ENCODE measurements at regions not wholly inside any gene's neighbourhood (a gene's known extent, or its start where the extent isn't known, plus 50 kb on each side); places are given as distances from the start of the nearest gene placed in this dataset.

DNA sequence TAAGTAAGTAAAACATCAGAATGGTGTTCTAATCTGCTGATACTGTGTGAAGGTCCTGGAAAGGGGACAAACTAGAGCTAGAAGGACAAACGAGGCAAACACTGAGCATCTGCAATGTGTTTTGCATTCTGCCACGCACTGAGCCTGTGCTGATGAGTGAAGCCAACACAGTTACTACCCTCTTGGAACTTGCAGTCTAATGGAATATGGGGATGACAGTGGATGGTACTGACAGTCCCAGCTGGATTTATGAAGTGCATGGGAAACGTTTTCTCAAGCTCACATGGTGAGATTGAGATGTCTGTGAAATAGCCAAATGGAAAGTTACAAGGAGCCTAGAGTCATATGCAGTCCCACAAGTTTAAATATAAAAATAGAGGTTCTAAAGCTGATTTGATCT lies 86.6 kb downstream of the FOXB1 start:
- TF ChIP-seq, protein P1, sequence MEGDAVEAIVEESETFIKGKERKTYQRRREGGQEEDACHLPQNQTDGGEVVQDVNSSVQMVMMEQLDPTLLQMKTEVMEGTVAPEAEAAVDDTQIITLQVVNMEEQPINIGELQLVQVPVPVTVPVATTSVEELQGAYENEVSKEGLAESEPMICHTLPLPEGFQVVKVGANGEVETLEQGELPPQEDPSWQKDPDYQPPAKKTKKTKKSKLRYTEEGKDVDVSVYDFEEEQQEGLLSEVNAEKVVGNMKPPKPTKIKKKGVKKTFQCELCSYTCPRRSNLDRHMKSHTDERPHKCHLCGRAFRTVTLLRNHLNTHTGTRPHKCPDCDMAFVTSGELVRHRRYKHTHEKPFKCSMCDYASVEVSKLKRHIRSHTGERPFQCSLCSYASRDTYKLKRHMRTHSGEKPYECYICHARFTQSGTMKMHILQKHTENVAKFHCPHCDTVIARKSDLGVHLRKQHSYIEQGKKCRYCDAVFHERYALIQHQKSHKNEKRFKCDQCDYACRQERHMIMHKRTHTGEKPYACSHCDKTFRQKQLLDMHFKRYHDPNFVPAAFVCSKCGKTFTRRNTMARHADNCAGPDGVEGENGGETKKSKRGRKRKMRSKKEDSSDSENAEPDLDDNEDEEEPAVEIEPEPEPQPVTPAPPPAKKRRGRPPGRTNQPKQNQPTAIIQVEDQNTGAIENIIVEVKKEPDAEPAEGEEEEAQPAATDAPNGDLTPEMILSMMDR (IDR thresholded peaks at IDR 0.05; ENCODE audit: extremely low read depth in 1 of 2, insufficient read depth in 1 of 2, low read depth in 1 of 2, low read length in 2 of 2): no peak
- TF ChIP-seq GATA2 (IDR thresholded peaks at IDR 0.05; ENCODE audit: insufficient read depth, insufficient read length, low read depth, low read length) (no peak), POLR2A (IDR thresholded peaks at IDR 0.05; ENCODE audit: low read depth, low read length) (no peak), POLR2AphosphoS5 (IDR thresholded peaks at IDR 0.05; ENCODE audit: insufficient read depth, low read depth, low read length) (no peak), EZH2 (IDR thresholded peaks at IDR 0.05; ENCODE audit: borderline replicate concordance, low read depth, low read length, severe bottlenecking) (no peak), JUN (IDR thresholded peaks at IDR 0.05; ENCODE audit: borderline replicate concordance, insufficient read depth, insufficient read length, low read depth) (no peak)
